ENCODE measurements at regions not wholly inside any gene's neighbourhood (a gene's known extent, or its start where the extent isn't known, plus 50 kb on each side); places are given as distances from the start of the nearest gene placed in this dataset.

DNA sequence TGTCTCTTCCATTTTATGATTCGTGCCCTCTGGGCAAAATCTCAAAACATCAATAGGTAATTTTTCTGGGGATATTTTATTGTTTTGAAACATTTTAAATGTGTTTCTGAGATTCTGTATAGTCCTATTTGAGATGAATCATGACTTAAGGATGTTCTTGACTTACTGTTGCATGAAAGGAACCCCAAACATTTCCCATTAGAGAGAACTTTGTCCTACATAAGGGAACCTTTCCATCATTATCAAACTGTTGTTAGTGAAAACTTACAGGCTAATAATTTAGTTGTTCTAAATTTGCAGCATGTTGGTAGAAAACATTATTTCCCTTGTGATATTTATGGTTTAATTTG, 523.3 kb downstream of the PPARGC1A start:
- intact Hi-C loops (cut with DNase I): no loop called here
- DNase-seq: no peak

GRCh38 chr4:23365871-23366556, 523.8 kb downstream of the PPARGC1A start:
- intact Hi-C loops (cut with DNase I): no loop called here

DNA sequence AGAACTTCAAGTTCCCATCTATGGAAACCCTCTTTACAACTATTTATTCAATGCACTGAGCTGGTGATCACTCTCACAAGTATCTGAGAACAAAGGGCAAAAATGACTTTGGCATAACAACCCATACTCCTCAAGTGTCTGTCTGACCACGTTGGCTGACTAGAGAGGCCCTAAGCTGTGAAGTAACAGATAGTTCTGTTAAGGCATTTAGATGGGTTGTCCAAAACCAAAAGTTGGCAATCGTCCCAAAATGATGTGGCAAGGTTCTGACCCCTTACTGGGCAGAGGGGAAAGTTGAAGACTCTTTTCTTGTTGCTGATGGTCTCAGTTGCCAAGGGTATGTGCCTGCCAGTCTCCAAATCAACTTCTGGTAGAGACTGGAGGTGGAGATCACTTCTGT, 524.8 kb downstream of the PPARGC1A start:
- intact Hi-C loops (cut with DNase I): no loop called here
- no peak for DNase-seq

More at GRCh38 chr4:23365871-23366556, 523.8 kb downstream of the PPARGC1A start:
- no peak for DNase-seq

DNA sequence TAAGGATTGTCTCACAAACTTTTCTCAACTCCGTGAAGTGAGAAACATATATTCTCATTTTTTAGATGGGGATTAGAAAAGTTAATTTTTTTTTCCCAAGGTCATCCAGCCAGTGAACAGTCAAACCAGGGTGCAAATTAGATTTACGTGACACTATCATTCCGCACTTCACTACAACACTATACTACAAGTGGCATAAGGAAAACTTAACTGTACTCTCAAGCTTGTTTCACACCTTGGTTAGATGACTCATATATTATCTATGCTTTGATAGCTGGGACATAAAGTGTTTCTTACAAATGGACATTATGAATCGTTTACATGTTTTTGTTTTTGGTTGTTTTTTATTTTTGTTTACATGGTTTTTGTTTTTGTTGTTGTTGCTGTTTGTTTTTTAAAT, 525.7 kb downstream of the PPARGC1A start:
- DNase-seq: no peak
- intact Hi-C loops (cut with DNase I): no loop called here

- no peak for DNase-seq
- intact Hi-C loops (cut with DNase I): no loop called here
Measured at GRCh38 chr4:23361453-23361852, 528.4 kb downstream of the PPARGC1A start.

DNA sequence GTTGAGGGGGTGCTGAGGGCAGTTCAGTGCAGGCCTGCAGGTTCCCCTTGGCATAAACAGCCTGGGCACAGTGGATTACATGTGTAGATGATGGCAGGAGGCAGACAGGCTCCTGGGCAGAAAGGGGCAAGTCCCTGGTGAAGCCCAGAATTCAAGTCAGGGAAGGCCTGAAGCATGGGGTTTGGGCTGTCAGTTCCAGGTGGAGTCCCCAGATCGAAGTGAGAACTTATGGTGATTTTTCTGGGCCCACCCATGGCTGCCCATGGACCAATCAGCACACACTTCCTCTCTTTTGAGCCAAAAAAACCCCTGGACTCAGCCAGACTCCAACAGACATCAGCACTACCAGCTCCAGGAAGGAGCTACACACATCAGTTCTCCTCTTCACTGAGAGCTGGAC, 529.1 kb downstream of the PPARGC1A start:
- DNase-seq: no peak
- intact Hi-C loops (cut with DNase I): no loop called here

- intact Hi-C loops (cut with DNase I): no loop called here
- no peak for DNase-seq
Measured at GRCh38 chr4:23355258-23355657, 534.6 kb downstream of the PPARGC1A start.

DNA sequence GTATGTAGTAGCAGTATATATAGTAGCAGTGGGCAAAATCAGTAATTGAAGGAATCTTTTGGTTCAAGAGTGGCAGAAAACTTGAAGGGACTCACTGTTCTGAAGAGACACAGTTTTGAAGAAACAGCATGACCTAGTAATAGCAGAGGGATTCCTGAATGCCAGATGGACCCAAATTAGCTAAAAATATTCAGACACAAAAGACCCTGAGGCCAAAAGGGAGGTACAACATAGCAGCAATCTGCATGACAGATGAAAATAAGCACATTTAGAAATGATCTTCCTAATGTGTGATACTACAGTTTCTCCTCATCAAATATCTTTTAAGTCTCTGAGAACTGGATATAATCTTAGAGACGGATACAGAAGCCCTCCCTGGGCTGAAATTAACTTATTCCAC, 536.6 kb downstream of the PPARGC1A start:
- no peak for DNase-seq
- intact Hi-C loops (cut with DNase I): no loop called here

DNA sequence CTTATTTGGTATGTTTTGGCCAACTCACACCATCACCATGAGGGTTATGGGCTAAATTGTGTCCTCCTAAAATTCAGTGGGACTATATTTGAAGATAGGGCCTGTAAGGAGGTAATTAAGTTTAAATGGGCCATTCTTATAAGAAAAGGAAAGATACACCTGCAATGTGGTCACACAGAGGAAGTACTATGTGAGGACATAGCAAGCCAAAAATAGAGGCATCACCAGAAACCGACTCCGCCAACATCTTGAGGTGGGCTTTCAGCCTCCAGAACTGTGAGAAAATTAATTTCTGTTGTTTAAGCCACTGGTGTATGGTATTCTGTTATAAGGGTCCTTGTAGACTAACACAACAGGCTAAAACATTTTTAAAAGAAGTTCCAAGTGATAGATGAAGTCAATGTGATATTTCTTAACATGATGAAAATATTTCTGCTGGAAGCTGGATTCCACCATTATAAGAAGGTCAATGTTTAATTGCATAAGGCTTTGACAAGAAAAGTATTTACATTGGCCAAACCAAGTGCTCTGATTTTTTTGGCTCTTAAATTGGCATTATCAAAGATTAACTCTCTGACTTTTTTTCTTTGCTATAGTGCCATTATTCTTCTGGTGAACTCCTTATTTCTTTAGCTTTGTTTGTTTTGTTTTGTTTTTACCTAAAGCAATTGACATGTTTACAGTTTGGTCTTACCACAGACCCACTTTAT, 540.9 kb downstream of the PPARGC1A start:
- no peak for DNase-seq
- intact Hi-C loops (cut with DNase I): no loop called here

DNA sequence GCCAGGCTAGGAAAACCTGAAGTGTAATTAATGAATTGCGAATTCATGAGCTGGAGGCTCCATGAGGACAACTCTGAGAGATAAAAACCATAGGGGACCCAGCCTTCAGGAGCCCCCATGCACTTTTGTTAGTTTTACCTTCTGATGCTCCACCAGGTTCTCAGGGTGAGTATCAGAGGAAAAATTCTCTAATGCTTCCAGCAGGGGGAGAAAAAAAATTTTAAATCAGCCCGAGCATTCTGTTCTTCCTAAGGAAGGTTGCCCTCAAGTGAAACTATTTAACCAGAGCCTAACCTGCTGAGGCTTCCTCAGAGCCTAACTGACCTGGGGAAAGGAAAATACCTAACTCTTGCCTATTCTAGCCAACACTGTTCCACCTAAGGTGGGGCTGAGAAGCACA, 552.6 kb downstream of the PPARGC1A start:
- intact Hi-C loops (cut with DNase I): no loop called here
- DNase-seq: no peak

GRCh38 chr4:23333946-23334878, 555.6 kb downstream of the PPARGC1A start:
- peak in 27 of 42 donors; percentile 6 to 79 (median 40) for DNase-seq
- intact Hi-C loops (cut with DNase I): no loop called here

DNA sequence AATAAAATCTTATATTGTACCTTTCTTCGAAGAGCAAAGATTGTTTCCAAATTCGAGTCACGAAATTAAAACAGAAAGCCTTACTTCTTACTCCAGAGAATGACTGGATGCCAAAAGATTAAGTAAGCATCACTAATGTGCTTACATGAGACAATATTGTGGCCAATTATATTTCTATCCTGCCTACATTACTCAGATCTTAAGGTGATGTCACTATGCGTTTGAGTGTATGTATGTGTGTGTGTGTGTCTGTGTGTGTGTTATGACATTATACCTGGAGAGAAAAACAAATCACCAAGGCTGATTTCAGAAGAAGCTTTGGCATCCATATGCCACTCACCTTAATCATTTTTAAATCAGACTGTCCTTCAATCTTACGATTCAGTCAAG, 556.3 kb downstream of the PPARGC1A start:
- intact Hi-C loops (cut with DNase I): no loop called here
- no peak for DNase-seq

DNA sequence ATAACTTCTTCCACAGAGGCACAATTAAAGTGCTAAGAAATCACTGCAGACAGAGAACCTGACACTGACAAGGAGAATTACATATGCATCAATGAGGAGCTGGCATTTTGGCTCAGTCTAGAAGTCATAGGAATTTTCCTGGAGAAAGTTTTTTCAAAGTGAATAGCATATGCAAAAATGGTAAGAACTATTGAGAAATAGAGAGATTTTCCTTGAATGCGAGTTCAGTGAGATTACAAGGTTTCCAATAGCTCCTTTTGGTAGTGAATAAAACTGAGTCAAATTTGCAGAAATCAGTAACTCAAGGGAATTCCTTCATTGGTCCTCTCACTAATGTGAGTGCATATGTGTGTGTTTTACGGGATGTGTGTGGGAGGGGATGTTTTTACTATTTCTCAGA, 557.5 kb downstream of the PPARGC1A start:
- intact Hi-C loops (cut with DNase I): no loop called here

GRCh38 chr4:23327120-23327519, 562.7 kb downstream of the PPARGC1A start:
- no peak for DNase-seq

More for the DNA sequence above, 557.5 kb downstream of the PPARGC1A start:
- DNase-seq: peak in 4 of 42 donors; percentile 6 to 23 (median 8)

DNA sequence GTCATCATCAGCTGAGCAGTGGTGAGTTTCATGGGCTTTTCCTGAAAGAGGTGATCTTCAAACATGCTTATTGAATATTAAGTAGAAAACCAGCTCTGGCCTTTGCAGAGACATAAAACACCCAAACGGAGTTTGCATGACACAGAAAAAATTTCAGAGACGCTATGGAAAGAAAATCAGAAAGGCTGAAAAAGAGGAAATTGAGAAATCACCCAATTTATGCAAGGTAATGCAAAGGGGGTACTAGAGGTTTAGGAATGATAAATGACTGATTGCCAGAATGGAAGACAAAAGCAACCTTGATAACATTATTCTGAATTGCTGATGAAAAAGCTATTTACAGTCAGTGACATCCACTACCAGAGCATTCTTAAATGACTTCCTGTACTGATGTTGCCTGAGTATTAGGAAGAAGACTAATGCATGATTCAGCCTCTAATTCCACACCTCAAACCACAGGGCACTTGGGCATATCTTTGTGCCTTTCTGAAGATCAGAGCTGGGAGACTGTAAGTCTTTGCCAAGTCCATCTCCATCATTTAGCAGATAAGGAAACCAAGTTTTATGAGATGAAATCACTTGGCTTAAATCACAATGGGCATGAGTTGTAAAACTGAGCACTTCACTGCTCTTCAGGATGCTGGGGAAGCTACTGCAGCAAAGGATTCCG, 565.7 kb downstream of the PPARGC1A start:
- no peak for DNase-seq
- intact Hi-C loops (cut with DNase I): no loop called here

More at GRCh38 chr4:23327120-23327519, 562.7 kb downstream of the PPARGC1A start:
- intact Hi-C loops (cut with DNase I): no loop called here

DNA sequence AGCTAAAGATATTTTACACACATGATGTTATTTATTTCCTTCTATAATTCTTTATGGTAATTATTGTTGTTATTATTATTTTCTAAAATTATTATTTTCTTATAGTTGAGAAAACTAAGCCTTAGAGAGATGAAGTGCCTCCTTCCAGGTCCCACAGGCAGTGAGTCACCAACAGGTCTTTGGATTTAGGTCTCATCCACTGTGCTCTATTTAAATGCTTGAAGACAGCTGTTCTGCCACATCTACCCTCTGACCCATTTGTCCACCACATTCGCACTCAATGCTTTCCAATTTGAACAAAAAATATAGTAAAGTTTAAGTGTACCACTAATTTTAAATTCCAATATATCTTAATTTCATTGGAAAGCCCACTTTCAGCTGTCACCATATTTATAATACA, 566.4 kb downstream of the PPARGC1A start:
- intact Hi-C loops (cut with DNase I): no loop called here
- DNase-seq: no peak

DNA sequence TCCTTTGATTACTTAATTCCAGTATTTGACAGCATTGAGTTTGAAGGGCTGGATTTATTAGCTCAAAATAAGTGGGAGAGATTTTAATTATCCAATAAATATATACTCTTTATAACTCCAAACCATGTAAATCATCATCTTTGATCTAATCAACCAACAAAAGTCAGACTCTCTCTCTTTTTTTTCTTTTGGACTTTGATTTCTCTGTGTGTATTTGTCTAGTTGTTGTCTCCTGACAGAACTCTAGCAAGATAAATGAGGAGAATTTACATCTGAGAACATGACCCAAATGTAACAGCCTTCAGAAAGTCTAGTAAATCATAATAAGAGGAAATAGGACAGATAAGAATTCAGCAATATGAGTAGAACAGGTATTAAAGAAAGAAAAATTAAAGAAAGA, 567.1 kb downstream of the PPARGC1A start:
- no peak for DNase-seq
- intact Hi-C loops (cut with DNase I): no loop called here

GRCh38 chr4:23320931-23321587, 568.8 kb downstream of the PPARGC1A start:
- intact Hi-C loops (cut with DNase I): no loop called here
- no peak for DNase-seq

DNA sequence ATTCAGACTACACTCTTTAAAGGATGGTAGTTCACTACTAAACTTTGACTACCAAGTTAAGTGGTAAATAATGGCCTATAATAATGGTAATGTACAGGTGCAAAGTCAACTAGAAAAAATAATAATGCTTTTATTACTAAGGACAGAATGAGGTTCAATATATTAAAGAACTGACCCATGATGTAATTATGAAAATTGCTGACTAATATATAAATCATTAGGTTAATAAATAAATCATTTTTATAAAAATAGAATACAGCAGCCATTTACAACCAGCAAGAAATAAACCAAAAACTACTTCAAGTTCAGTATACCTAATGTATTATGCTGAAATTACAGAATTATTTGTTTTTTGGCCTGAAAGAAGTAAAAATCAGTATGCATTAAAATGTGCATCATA, 577.2 kb downstream of the PPARGC1A start:
- DNase-seq: no peak

More for the DNA sequence above, 577.2 kb downstream of the PPARGC1A start:
- intact Hi-C loops (cut with DNase I): no loop called here

Data from head of caudate nucleus (tissue), 42 donors.